GM18508 (cell line): ENCODE measurements at regions not wholly inside any gene's neighbourhood (a gene's known extent, or its start where the extent isn't known, plus 50 kb on each side); places are given as distances from the start of the nearest gene placed in this dataset.

Experiments used
- ATAC-seq: cut with Tn5 transposase; IDR thresholded peaks from one replicate; pipeline ENCODE4 v1.9.1; 2021; ENCODE audit warnings: moderate number of reproducible peaks; ENCODE audit not compliant: insufficient read depth, unreplicated experiment

DNA sequence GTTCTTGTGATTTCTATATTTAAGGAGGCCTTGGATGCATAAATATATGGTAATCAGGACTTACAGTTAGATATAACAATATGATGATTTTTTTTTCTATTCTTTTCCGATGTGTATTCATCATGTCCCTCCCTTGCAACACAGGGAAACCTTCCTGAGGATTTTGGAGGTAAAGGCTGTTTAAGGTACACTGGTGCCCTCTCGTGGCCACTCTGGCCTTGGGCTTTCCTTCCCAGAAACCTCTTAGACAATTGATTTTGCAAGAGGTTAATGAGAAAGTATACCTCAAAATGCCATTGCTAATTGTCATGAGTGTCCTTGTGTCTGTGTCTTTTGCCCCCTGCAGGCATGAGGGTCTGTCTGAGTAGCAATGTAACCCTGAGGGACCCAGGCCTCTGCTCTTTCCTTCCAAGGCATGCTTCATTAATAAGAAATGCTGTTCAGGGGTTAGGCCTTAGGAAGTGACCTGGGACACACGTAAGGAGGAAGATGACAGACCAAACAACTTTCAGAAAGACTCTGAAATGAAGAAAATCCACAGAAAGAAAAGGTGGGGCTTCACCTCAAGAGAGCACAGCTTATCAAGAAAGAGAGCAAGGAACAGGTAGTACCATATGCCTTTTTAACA lies 70.3 kb upstream of the PPP2R3A start:
- no peak for ATAC-seq

- ATAC-seq, result no peak
These were observed 69.8 kb upstream of the PPP2R3A start for GRCh38 chr3:135895734-135896121.

GRCh38 chr3:135896613-135897012 lies 68.9 kb upstream of the PPP2R3A start:
- ATAC-seq, result no peak

GRCh38 chr3:135897715-135898114 lies 67.8 kb upstream of the PPP2R3A start:
- ATAC-seq, result no peak

GRCh38 chr3:135898774-135899173 lies 66.8 kb upstream of the PPP2R3A start:
- ATAC-seq, result no peak

DNA sequence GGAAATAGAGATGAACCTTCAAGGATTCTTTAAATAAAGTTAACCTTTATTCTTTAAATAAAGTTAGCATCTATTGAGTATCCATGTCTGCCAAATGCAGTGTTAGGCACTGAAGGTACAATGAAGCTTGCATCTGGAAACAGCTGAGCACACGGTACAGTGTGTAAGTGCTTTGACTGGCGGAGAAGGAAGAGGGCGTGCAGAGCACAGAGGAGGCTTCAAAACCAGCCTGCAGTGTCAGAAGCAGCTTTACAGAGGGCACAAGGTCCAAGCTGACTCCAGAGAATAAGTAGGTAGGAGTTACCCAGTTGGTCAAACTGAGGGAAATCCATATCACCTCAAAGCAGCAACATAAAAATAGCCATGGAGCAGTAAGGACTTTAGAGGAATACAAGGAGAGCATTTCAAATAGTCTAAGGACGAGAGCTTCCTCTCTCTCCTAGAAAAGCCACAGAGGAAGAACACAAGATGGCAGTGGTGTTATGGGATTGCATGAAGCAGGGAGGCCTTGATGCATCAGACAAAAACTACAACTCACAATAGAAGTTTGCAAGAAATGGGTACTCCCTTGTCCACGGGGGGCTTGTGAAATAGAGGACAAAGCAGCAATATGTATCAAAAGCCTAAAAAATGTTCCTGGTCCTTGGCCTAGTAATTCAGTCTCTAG lies 60.3 kb upstream of the PPP2R3A start:
- ATAC-seq, result no peak

DNA sequence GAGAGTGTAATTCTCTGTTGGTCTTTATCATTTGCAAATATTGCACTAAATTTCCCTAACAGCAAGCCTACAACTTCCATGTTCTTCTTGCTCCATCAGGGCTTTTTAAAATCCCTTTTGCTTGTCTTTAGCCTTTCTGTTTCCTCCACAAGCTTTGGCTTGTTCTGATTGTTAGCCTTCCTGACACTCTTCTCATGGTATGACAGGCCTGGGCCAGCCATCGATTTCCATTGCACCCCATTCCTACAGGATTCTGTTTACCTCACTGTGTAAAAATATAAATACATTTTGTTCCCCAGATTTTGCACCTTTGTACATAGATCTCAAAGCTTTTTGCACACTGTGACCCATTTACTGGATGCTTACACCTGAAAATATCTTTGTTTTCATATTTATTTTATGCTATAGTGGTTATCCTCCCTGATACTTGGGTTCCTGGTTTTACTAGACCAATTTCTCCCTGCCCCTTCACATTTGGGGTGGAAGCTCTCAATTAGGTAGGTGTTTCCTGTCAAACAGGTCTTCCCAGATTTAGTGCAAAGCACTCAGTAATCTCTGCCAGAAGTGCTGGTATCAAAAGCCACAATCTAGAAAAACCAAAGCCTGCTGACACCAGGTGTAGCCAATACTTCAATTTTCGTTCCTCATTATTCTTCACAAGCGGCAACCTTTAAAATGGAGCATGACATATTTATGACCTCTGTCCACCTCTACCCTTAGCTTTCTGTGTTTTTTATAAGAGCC lies 57.9 kb upstream of the PPP2R3A start:
- no peak for ATAC-seq

- no peak for ATAC-seq
These were observed 57.3 kb upstream of the PPP2R3A start for GRCh38 chr3:135908225-135908624.

GRCh38 chr3:135908737-135909136 lies 56.8 kb upstream of the PPP2R3A start:
- ATAC-seq, result no peak

GRCh38 chr3:135911110-135911509 lies 54.4 kb upstream of the PPP2R3A start:
- ATAC-seq, result no peak

DNA sequence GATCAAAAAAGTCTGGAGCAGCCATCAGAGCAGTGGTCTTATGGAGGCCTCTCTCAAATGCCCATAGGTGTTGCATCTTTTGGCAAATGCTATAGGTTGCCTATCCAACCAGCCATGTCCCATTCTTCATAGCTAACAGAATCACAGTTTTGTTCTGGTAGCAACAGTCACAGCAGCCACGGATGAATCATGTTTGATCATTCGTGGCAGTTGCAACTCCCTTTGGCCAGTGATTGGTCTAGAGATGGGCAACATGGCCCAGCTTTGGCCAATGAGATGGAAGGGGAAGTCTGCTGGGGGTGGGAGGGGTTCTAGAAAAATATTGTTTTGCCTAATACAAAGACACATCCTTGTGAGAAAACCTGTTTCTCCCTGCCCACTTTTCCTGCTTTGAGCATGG lies 50.3 kb upstream of the PPP2R3A start:
- no peak for ATAC-seq
